GM23338 (cell line): ENCODE measurements at regions not wholly inside any gene's neighbourhood (a gene's known extent, or its start where the extent isn't known, plus 50 kb on each side); places are given as distances from the start of the nearest gene placed in this dataset.
"Not testable (repeated sequence)": the region's sequence is repeated elsewhere in the genome, so short reads cannot be mapped to it uniquely, and the experiment has no call there.

Experiments used
- ATAC-seq: fragments of 200-7000 bp; cut with Tn5 transposase; 3 replicates; pipeline ENCODE4 v1.9.1; 2020
- DNase-seq: peaks from one replicate; pipeline ENCODE4 v3.0.0-alpha.2; 2015; ENCODE audit warnings: low spot score
- H2AFZ ChIP-seq: fragments of 200-600 bp; sonication (generic); 2 replicates; pipeline ENCODE4 v1.8.0; 2016; ENCODE audit warnings: antibody characterized with exemption, mild to moderate bottlenecking, moderate library complexity
- H3F3A ChIP-seq: fragments of 200-600 bp; sonication (generic); replicated peaks from 2 replicates; pipeline ENCODE4 v1.8.0; 2017; ENCODE audit warnings: antibody characterized with exemption, mixed run types, low read depth
- H3K27ac ChIP-seq: fragments of 200-600 bp; sonication (generic); 2 replicates; pipeline ENCODE4 v1.6.1; 2016; ENCODE audit warnings: low read depth
- H3K27me3 ChIP-seq: fragments of 200-600 bp; sonication (generic); 2 replicates; pipeline ENCODE4 v1.8.0; 2016; ENCODE audit warnings: mild to moderate bottlenecking, mixed run types, moderate library complexity; ENCODE audit not compliant: insufficient read depth
- H3K36me3 ChIP-seq: fragments of 200-600 bp; sonication (generic); 2 replicates; pipeline ENCODE4 v1.8.0; 2016; ENCODE audit warnings: mild to moderate bottlenecking; ENCODE audit not compliant: insufficient read depth
- H3K4me1 ChIP-seq: fragments of 200-600 bp; sonication (generic); 2 replicates; pipeline ENCODE4 v1.8.0; 2016; ENCODE audit warnings: mild to moderate bottlenecking, moderate library complexity; ENCODE audit not compliant: insufficient read depth
- H3K4me2 ChIP-seq: fragments of 200-600 bp; sonication (generic); 2 replicates; pipeline ENCODE4 v1.7.1; 2017; ENCODE audit warnings: mixed run types
- H3K4me3 ChIP-seq: fragments of 200-600 bp; sonication (generic); 2 replicates; pipeline ENCODE4 v1.6.1; 2016; ENCODE audit warnings: mixed run types
- H3K79me2 ChIP-seq: fragments of 200-600 bp; sonication (generic); replicated peaks from 2 replicates; pipeline ENCODE4 v1.8.0; 2017; ENCODE audit warnings: mild to moderate bottlenecking; ENCODE audit not compliant: insufficient read depth
- H3K9me2 ChIP-seq: fragments of 200-600 bp; sonication (generic); 2 replicates; pipeline ENCODE4 v1.8.0; 2017; ENCODE audit not compliant: insufficient read depth
- H4K20me1 ChIP-seq: fragments of 200-600 bp; sonication (generic); replicated peaks from 2 replicates; pipeline ENCODE4 v1.8.0; 2017; ENCODE audit warnings: mild to moderate bottlenecking; ENCODE audit not compliant: insufficient read depth
- H3K27ac Mint-ChIP-seq: 2 replicates; pipeline ENCODE4 v1.8.0; 2020; ENCODE audit warnings: inconsistent platforms, mild to moderate bottlenecking, moderate library complexity, mixed read lengths
- H3K27me3 Mint-ChIP-seq: 3 replicates; pipeline ENCODE4 v1.8.0; 2022; ENCODE audit warnings: low read depth, mild to moderate bottlenecking, moderate library complexity, mixed read lengths, inconsistent platforms; ENCODE audit not compliant: insufficient read depth, poor library complexity
- H3K36me3 Mint-ChIP-seq: 3 replicates; pipeline ENCODE4 v1.8.0; 2021; ENCODE audit warnings: low read depth, mild to moderate bottlenecking, inconsistent platforms, moderate library complexity, mixed read lengths
- H3K4me1 Mint-ChIP-seq: 3 replicates; pipeline ENCODE4 v1.8.0; 2020; ENCODE audit warnings: mild to moderate bottlenecking, inconsistent platforms, mixed read lengths
- H3K4me3 Mint-ChIP-seq: 3 replicates; pipeline ENCODE4 v1.8.0; 2021; ENCODE audit warnings: moderate library complexity, mild to moderate bottlenecking, inconsistent platforms, mixed read lengths
- H3K9me3 Mint-ChIP-seq: 3 replicates; pipeline ENCODE4 v1.8.0; 2020; ENCODE audit warnings: moderate library complexity, mild to moderate bottlenecking, inconsistent platforms, mixed read lengths
- CREB1 ChIP-seq: fragments of 250-450 bp; sonication (Bioruptor Pico); IDR thresholded peaks from 2 replicates; pipeline ENCODE4 v1.5.0; 2020; ENCODE audit warnings: low read depth, mild to moderate bottlenecking, moderate library complexity
- EZH2phosphoT487 ChIP-seq: fragments of 200-600 bp; sonication (generic); IDR thresholded peaks from one replicate; pipeline ENCODE4 v1.8.1; 2018; ENCODE audit warnings: antibody characterized with exemption; ENCODE audit not compliant: unreplicated experiment
- STAT1 ChIP-seq: IDR thresholded peaks from one replicate; pipeline ENCODE4 v1.6.1; 2016; ENCODE audit warnings: antibody characterized with exemption; ENCODE audit not compliant: unreplicated experiment
- ZNF114 ChIP-seq: fragments of 250-450 bp; sonication (Bioruptor Pico); IDR thresholded peaks from 2 replicates; pipeline ENCODE4 v1.5.0; 2020; ENCODE audit warnings: mild to moderate bottlenecking, moderate library complexity
- ZNF331 ChIP-seq: fragments of 250-450 bp; sonication (Bioruptor Pico); IDR thresholded peaks from 2 replicates; pipeline ENCODE4 v1.5.0; 2020; ENCODE audit warnings: low read depth, mild to moderate bottlenecking, moderate library complexity

DNA sequence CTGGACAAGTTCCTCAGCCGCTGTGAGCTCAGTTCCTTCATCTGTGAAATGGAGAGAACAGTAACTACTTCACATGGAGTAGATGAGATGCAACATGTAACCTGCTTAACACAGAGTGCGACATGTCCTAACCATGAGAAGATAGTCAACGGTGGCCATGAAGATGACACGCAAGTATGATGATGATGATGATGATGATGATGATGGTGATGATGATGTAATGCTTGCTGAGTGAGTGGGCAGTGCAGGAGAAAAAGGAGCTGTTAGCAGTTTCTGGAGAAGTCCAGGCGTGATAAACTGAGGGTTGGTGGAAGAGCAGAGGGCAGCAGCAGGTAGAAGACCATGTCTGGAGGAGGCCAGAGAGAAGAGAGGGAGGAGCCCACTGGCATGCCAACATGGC lies 90.8 kb upstream of the CD82 start:
- DNase-seq, result no peak
- no peak overlapping the region for H3K4me3 Mint-ChIP-seq
- no peak overlapping the region for H2AFZ ChIP-seq

GRCh38 chr11:44475114-44475686 lies 90.3 kb upstream of the CD82 start:
- Histone ChIP-seq H3K4me1 (no peaks in the 10 kb centered on the region), H4K20me1 (no peaks in the 10 kb centered on the region), H3K27ac (no peak overlapping the region), H3K27me3 (no peaks in the 10 kb centered on the region), H3K9me2 (no peaks in the 10 kb centered on the region; the same call in 1 of the 2 replicates), H3K4me3 (no peak overlapping the region), H2AFZ (no peak overlapping the region), H3K36me3 (no peaks in the 10 kb centered on the region), H3K79me2 (no peaks in the 10 kb centered on the region), H3F3A (no peaks in the 10 kb centered on the region), H3K4me2 (no peak overlapping the region)
- Mint-ChIP-seq H3K4me1 (no peaks in the 10 kb centered on the region; the same call in 2 of the 3 replicates), H3K36me3 (no peaks in the 10 kb centered on the region), H3K27ac (no peak overlapping the region; the same call in 1 of the 2 replicates), H3K27me3 (peaks cover 4% of the 10 kb centered on the region), H3K9me3 (peaks cover 11% of the 10 kb centered on the region), H3K4me3 (no peak overlapping the region)
- no peak for TF ChIP-seq ZNF331 (CRISPR knock-in tag)
- no peak for TF ChIP-seq STAT1
- no peak for TF ChIP-seq EZH2phosphoT487
- no peak for DNase-seq
- ATAC-seq, result no peak

More for the DNA sequence above, 90.8 kb upstream of the CD82 start:
- Histone ChIP-seq H3F3A (no peaks in the 10 kb centered on the region), H3K4me2 (no peak overlapping the region), H4K20me1 (no peaks in the 10 kb centered on the region), H3K4me1 (no peaks in the 10 kb centered on the region), H3K27me3 (no peaks in the 10 kb centered on the region), H3K36me3 (no peaks in the 10 kb centered on the region), H3K4me3 (no peak overlapping the region), H3K9me2 (no peaks in the 10 kb centered on the region; the same call in 1 of the 2 replicates), H3K79me2 (no peaks in the 10 kb centered on the region), H3K27ac (no peak overlapping the region)
- Mint-ChIP-seq H3K27me3 (peaks cover 7% of the 10 kb centered on the region), H3K9me3 (peaks cover 11% of the 10 kb centered on the region), H3K27ac (no peak overlapping the region), H3K36me3 (no peaks in the 10 kb centered on the region), H3K4me1 (no peaks in the 10 kb centered on the region; the same call in 2 of the 3 replicates)
- ATAC-seq, result no peak
- TF ChIP-seq CREB1 (CRISPR knock-in tag) (no peak), ZNF114 (CRISPR knock-in tag) (no peak)

DNA sequence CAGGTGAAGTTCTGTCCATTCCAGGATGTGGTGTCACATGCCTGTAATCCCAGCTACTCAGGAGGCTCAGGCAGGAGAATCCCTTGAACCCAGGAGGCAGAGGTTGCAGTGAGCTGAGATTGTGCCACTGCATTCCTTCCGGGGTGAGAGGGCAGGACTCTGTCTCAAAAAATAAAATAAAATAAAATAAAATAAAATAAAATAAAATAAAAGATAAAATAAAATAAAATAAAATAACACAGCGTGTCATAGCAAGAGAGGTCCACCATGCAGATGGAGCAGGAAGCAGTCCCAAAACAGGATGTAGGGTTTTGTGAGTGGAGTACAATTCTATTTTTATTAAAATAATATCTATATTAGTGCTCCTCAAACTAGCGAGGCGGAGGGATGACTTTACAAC lies 83.1 kb upstream of the CD82 start:
- not testable (repeated sequence) for H3K79me2 ChIP-seq, H3K27me3 ChIP-seq, H3K4me3 Mint-ChIP-seq, H3K36me3 Mint-ChIP-seq, H3K27ac ChIP-seq, H3K27me3 Mint-ChIP-seq, H3K36me3 ChIP-seq, H3K9me2 ChIP-seq, H2AFZ ChIP-seq, H3K4me3 ChIP-seq, ATAC-seq, H3K27ac Mint-ChIP-seq, H3K4me1 Mint-ChIP-seq, DNase-seq, H4K20me1 ChIP-seq, H3F3A ChIP-seq, H3K4me2 ChIP-seq, H3K4me1 ChIP-seq
- peaks cover 21% of the 10 kb centered on the region for H3K9me3 Mint-ChIP-seq
